SK-N-SH treated with all-trans-retinoic acid at 6 μM for 48 hours (cell line): ENCODE measurements at regions not wholly inside any gene's neighbourhood (a gene's known extent, or its start where the extent isn't known, plus 50 kb on each side); places are given as distances from the start of the nearest gene placed in this dataset.
"Not testable (repeated sequence)": the region's sequence is repeated elsewhere in the genome, so short reads cannot be mapped to it uniquely, and the experiment has no call there.

Experiments
- ATAC-seq: fragments of 200-7000 bp; cut with Tn5 transposase; 3 replicates; pipeline ENCODE4 v1.9.1; 2020; ENCODE audit warnings: mild to moderate bottlenecking, moderate library complexity
- ARNTL ChIP-seq: fragments of 450-650 bp; formaldehyde crosslinking; IDR thresholded peaks from 2 replicates; pipeline ENCODE4 v1.5.0; 2020; ENCODE audit warnings: low read depth, mild to moderate bottlenecking, moderate library complexity, borderline replicate concordance
- BACH2 ChIP-seq: fragments of 250-450 bp; sonication (Bioruptor Pico); IDR thresholded peaks from 2 replicates; pipeline ENCODE4 v1.9.0; 2021; ENCODE audit warnings: mild to moderate bottlenecking, borderline replicate concordance
- CSDC2 ChIP-seq: fragments of 250-450 bp; sonication (Bioruptor Pico); IDR thresholded peaks from 2 replicates; pipeline ENCODE4 v1.5.0; 2020; ENCODE audit warnings: mild to moderate bottlenecking, moderate library complexity
- ESRRG ChIP-seq: fragments of 250-450 bp; sonication (Bioruptor Pico); IDR thresholded peaks from 2 replicates; pipeline ENCODE4 v1.6.1; 2021; ENCODE audit warnings: mild to moderate bottlenecking
- GLIS3 ChIP-seq: fragments of 250-450 bp; sonication (Bioruptor Pico); IDR thresholded peaks from 2 replicates; pipeline ENCODE4 v1.5.0; 2020; ENCODE audit warnings: mild to moderate bottlenecking, moderate library complexity
- ISL1 ChIP-seq: fragments of 250-450 bp; sonication (Bioruptor Pico); IDR thresholded peaks from 2 replicates; pipeline ENCODE4 v2.1.2; 2022; ENCODE audit warnings: mild to moderate bottlenecking, moderate library complexity
- OSR1 ChIP-seq: fragments of 250-450 bp; sonication (Bioruptor Pico); IDR thresholded peaks from 2 replicates; pipeline ENCODE4 v1.8.0; 2022; ENCODE audit warnings: moderate library complexity, mild to moderate bottlenecking, inconsistent platforms
- PATZ1 ChIP-seq: fragments of 250-450 bp; sonication (Bioruptor Pico); IDR thresholded peaks from 2 replicates; pipeline ENCODE4 v1.8.0; 2020; ENCODE audit warnings: mild to moderate bottlenecking, moderate library complexity, borderline replicate concordance
- POU6F1 ChIP-seq: fragments of 250-450 bp; sonication (Bioruptor Pico); IDR thresholded peaks from 2 replicates; pipeline ENCODE4 v1.8.0; 2021; ENCODE audit warnings: low read depth, mild to moderate bottlenecking, moderate library complexity, borderline replicate concordance
- PPARA ChIP-seq: fragments of 250-450 bp; sonication (Bioruptor Pico); IDR thresholded peaks from 2 replicates; pipeline ENCODE4 v1.5.0; 2020; ENCODE audit warnings: mild to moderate bottlenecking, borderline replicate concordance
- RARB ChIP-seq: fragments of 250-450 bp; sonication (Bioruptor Pico); IDR thresholded peaks from 2 replicates; pipeline ENCODE4 v1.8.0; 2021; ENCODE audit warnings: mild to moderate bottlenecking, moderate library complexity
- SNAI2 ChIP-seq: fragments of 250-450 bp; sonication (Bioruptor Pico); IDR thresholded peaks from 2 replicates; pipeline ENCODE4 v1.5.0; 2020; ENCODE audit warnings: mild to moderate bottlenecking, moderate library complexity
- TCF4 ChIP-seq: fragments of 250-450 bp; sonication (Bioruptor Pico); IDR thresholded peaks from 2 replicates; pipeline ENCODE4 v1.8.0; 2021; ENCODE audit warnings: mild to moderate bottlenecking, moderate library complexity, borderline replicate concordance
- TOX ChIP-seq: fragments of 250-450 bp; sonication (Bioruptor Pico); IDR thresholded peaks from 2 replicates; pipeline ENCODE4 v1.8.0; 2021; ENCODE audit warnings: mild to moderate bottlenecking, moderate library complexity, borderline replicate concordance
- ZC3H10 ChIP-seq: fragments of 250-450 bp; sonication (Bioruptor Pico); IDR thresholded peaks from 2 replicates; pipeline ENCODE4 v1.5.1; 2021; ENCODE audit warnings: mild to moderate bottlenecking, moderate library complexity
- ZFP3 ChIP-seq: fragments of 250-450 bp; sonication (Bioruptor Pico); IDR thresholded peaks from 2 replicates; pipeline ENCODE4 v1.5.0; 2020; ENCODE audit warnings: mild to moderate bottlenecking, moderate library complexity
- ZFP30 ChIP-seq: fragments of 450-650 bp; formaldehyde crosslinking; IDR thresholded peaks from 2 replicates; pipeline ENCODE4 v1.5.0; 2022; ENCODE audit warnings: mild to moderate bottlenecking, moderate library complexity
- ZNF565 ChIP-seq: fragments of 450-650 bp; formaldehyde crosslinking; conservative IDR thresholded peaks from 2 replicates; pipeline ENCODE4 v1.5.0; 2020; ENCODE audit warnings: low read depth, mild to moderate bottlenecking, moderate library complexity
- ZNF70 ChIP-seq: fragments of 450-650 bp; formaldehyde crosslinking; IDR thresholded peaks from 2 replicates; pipeline ENCODE4 v1.5.0; 2020; ENCODE audit warnings: mild to moderate bottlenecking, moderate library complexity
- ZNF8 ChIP-seq: fragments of 450-650 bp; formaldehyde crosslinking; IDR thresholded peaks from 2 replicates; pipeline ENCODE4 v1.5.0; 2020; ENCODE audit warnings: mild to moderate bottlenecking, moderate library complexity
- TF ChIP-seq, protein P1 (sequence below): fragments of 250-450 bp; sonication (Bioruptor Pico); IDR thresholded peaks from 2 replicates; pipeline ENCODE4 v1.5.1; 2020; ENCODE audit warnings: low read depth, mild to moderate bottlenecking, moderate library complexity
- TF ChIP-seq, protein P2 (sequence below): fragments of 250-450 bp; sonication (Bioruptor Pico); IDR thresholded peaks from 2 replicates; pipeline ENCODE4 v1.5.1; 2021; ENCODE audit warnings: mild to moderate bottlenecking, moderate library complexity

- TF ChIP-seq OSR1 (CRISPR knock-in tag) (no peak), ZFP30 (no peak), ZNF70 (CRISPR knock-in tag) (no peak), ZFP3 (CRISPR knock-in tag) (no peak), PPARA (no peak)
- TF ChIP-seq, protein P1, sequence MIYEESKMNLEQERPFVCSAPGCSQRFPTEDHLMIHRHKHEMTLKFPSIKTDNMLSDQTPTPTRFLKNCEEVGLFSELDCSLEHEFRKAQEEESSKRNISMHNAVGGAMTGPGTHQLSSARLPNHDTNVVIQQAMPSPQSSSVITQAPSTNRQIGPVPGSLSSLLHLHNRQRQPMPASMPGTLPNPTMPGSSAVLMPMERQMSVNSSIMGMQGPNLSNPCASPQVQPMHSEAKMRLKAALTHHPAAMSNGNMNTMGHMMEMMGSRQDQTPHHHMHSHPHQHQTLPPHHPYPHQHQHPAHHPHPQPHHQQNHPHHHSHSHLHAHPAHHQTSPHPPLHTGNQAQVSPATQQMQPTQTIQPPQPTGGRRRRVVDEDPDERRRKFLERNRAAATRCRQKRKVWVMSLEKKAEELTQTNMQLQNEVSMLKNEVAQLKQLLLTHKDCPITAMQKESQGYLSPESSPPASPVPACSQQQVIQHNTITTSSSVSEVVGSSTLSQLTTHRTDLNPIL (CRISPR knock-in tag), result no peak
- peak; percentile 80 for ATAC-seq
These were observed 95.2 kb upstream of the SEC14L1 start for GRCh38 chr17:77045441-77046041.

DNA sequence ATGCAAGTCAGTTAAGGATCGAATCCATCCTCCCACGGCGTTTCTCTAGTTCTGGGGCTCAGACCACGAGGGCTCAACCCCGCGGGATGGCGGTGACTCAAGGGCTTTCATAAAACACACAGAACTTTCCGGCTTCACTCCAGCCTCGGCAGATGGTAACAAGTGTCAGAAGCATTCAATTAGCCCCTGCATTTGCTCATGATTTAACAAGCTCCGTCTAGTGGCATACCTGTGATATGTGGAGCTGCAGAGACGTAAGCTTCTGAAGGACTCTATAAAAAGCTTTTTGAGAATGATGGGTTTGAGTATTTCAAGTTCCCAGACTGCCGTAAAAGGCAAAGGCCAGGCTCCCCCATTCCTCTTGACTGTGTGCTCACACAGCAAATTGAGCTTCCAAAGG, 91.3 kb upstream of the SEC14L1 start:
- no peak for TF ChIP-seq RARB (CRISPR knock-in tag)
- no peak for TF ChIP-seq ISL1 (CRISPR knock-in tag)
- no peak for TF ChIP-seq OSR1 (CRISPR knock-in tag)
- no peak for TF ChIP-seq PATZ1
- no peak for TF ChIP-seq ZNF565
- TF ChIP-seq ARNTL (CRISPR knock-in tag), result no peak
- no peak for TF ChIP-seq ZFP30
- no peak for TF ChIP-seq ZC3H10
- no peak for TF ChIP-seq POU6F1 (CRISPR knock-in tag)
- TF ChIP-seq BACH2 (CRISPR knock-in tag), result no peak
- TF ChIP-seq PPARA, result no peak
- no peak for TF ChIP-seq ZNF70 (CRISPR knock-in tag)
- no peak for TF ChIP-seq ESRRG
- no peak for ATAC-seq

DNA sequence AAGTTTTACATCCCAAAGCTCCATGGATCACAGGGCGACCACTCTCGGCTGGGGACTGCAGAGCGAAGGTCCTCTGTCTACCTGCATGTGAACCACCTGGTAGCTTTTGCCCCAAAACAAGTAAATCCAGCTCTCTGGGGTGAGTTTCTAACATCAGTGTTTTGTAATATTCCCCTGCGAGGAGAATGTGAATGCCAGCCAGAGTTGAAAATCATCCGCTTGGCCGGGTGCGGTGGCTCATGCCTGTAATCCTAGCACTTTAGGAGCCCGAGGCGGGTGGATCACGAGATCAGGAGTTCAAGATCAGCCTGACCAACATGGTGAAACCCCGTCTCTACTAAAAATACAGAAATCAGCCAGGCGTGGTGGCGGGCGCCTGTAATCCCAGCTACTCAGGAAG, 89.9 kb upstream of the SEC14L1 start:
- not testable (repeated sequence) for ATAC-seq

DNA sequence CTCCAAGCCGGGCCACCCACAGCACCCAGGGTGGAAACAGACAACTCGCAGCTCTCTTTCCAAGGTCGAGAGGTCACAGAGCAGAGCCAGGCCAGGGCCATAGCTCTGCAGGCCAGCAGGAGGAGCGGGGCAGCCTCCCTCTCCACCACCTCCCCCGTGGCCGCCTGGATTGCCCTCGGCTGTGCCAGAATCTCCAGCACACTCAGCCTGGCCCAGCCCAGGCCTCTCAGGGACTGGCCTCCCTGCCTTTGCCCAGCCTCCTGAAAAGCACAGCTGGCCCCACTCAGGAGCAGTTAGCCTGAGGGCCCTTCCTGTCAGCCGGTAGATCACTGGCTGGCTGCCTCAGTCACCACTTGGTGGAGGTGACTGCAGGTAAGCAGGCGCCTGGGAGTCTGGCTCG, 85.8 kb upstream of the SEC14L1 start:
- ATAC-seq, result peak; percentile 26; the same call in 1 of the 3 replicates
- TF ChIP-seq GLIS3 (CRISPR knock-in tag) (no peak), ESRRG (no peak), PPARA (no peak), TOX (CRISPR knock-in tag) (no peak), ZNF70 (CRISPR knock-in tag) (no peak), RARB (CRISPR knock-in tag) (no peak), CSDC2 (no peak), SNAI2 (no peak), ZNF8 (CRISPR knock-in tag) (no peak), ZFP30 (no peak), ISL1 (CRISPR knock-in tag) (no peak), PATZ1 (no peak), TCF4 (no peak), ZFP3 (CRISPR knock-in tag) (no peak), ARNTL (CRISPR knock-in tag) (no peak), BACH2 (CRISPR knock-in tag) (no peak), OSR1 (CRISPR knock-in tag) (no peak)
- TF ChIP-seq, protein P1 (CRISPR knock-in tag), result no peak
- TF ChIP-seq, protein P2, sequence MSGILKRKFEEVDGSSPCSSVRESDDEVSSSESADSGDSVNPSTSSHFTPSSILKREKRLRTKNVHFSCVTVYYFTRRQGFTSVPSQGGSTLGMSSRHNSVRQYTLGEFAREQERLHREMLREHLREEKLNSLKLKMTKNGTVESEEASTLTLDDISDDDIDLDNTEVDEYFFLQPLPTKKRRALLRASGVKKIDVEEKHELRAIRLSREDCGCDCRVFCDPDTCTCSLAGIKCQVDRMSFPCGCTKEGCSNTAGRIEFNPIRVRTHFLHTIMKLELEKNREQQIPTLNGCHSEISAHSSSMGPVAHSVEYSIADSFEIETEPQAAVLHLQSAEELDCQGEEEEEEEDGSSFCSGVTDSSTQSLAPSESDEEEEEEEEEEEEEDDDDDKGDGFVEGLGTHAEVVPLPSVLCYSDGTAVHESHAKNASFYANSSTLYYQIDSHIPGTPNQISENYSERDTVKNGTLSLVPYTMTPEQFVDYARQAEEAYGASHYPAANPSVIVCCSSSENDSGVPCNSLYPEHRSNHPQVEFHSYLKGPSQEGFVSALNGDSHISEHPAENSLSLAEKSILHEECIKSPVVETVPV (CRISPR knock-in tag), result no peak
